HT1080 (cell line): ENCODE measurements at regions not wholly inside any gene's neighbourhood (a gene's known extent, or its start where the extent isn't known, plus 50 kb on each side); places are given as distances from the start of the nearest gene placed in this dataset.

ENCODE experiments used
- DNase-seq: peaks from one replicate; pipeline ENCODE4 v3.0.0-alpha.2; 2015; ENCODE audit warnings: low read depth

DNA sequence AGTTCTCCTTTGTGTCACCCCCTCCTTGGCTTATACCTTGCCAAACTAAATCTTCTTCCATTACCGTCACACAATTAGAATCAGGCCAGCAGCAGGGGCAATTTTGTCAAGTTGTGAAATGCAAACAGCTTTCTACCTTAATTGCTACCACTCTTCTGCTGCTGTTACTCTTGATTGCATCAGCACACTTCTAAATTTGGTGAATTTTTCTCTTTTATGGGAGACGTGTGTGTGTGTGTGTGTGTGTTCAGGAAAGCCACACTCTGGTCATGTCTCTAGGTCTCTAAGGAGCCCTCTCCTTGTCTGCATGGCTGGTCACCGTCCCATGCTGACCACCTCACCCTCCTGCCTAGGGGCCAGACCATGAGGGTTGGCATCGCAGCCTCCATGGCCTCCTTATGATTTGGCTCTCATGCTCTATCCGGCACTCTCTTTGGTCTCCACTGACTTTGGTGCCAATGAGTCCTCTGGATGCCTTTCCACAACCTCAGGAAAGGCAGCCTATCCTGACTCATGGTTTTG lies 87.7 kb downstream of the GATA6 start:
- no peak for DNase-seq

DNA sequence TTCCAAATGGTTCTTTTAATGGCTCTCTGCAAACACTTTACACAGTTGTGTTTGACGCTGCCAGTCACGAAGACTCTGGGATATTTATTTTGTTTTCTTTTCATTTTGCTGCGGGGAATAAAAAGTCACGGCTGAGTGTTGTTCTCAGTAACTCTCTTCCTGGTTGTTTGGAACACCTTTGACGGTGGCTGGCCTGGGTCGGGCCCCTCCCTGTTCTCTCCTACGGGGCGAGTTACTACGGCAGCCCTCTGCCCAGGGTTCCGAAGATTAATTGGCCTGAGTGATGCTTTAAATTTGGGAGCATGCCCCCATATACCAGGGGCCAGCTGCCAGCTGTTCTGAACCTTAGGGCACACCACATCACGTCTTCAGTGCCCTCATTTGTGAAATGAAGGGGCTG lies 84.7 kb downstream of the GATA6 start:
- no peak for DNase-seq

DNA sequence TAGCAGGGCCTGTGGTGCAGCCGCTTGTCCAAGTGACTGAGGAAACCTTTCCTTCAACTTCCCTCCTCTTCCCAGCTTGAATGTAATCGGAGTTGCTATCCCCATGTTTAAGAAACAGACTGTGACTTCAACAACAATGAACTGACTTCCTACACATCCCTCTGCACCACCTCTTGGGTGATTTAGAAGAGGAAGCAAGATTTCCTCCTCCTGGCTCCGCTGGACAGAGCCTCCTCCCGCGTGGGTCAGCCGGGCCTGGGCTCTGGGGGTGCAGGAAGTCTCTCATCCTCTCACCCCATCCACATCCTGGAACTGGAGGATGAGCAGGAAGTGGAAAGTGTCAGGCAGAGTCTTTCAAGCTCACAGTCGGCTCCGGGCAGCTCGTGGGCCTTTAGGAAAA lies 84.3 kb downstream of the GATA6 start:
- no peak for DNase-seq

DNA sequence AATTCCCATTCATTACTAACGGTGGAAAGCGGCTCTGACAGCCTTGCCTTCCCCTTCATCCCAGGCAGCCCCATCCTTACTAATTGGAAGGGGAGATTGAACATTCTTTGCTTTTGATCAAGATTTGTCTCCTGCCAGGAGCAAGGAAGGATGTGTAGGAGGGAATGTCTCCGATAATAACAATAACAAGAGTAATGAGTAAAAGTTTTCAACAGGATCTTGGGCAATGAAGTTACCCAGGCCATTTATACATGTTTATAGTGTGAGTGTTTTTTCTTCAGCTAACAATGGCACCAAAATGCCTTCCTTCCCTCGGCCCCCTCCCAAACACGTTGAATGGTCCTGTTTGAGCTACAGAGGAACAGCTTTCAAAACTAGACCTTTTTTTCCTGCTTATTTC lies 83.8 kb downstream of the GATA6 start:
- no peak for DNase-seq
